Stomach (tissue), 8 donors: ENCODE measurements at regions not wholly inside any gene's neighbourhood (a gene's known extent, or its start where the extent isn't known, plus 50 kb on each side); places are given as distances from the start of the nearest gene placed in this dataset.

Experiments used
- DNase-seq, 2 donors: peaks; one replicate each; pipeline versions ENCODE4 v3.0.0 to v3.0.0-alpha.2; 2013 to 2019
- H3K27ac ChIP-seq, 5 donors: fragments of 200-600 bp in 4 of 5; sonication (generic) in 4 of 5; one replicate each; pipeline ENCODE4 v1.5.1; 2013 to 2019; ENCODE audit warnings: mild to moderate bottlenecking in 1 of 5, moderate library complexity in 1 of 5
- H3K27me3 ChIP-seq, 3 donors: fragments of 200-600 bp; sonication (generic); one replicate each; pipeline ENCODE4 v1.5.1; 2017 to 2019; ENCODE audit warnings: mixed run types in 1 of 3
- H3K36me3 ChIP-seq, 4 donors: fragments of 200-600 bp; sonication (generic); 1 replicate in 3 of 4; 2 replicates in 1 of 4; pipeline ENCODE4 v1.5.1; 2016 to 2019
- H3K4me1 ChIP-seq, 4 donors: fragments of 200-600 bp; sonication (generic); one replicate each; pipeline ENCODE4 v1.5.1; 2016 to 2019
- H3K4me3 ChIP-seq, 4 donors: fragments of 200-600 bp; sonication (generic) in 3 of 4; one replicate each; pipeline ENCODE4 v1.5.1; 2016 to 2019; ENCODE audit warnings: mild to moderate bottlenecking in 1 of 4
- H3K9me3 ChIP-seq, 4 donors: fragments of 200-600 bp; sonication (generic); one replicate each; pipeline ENCODE4 v1.5.1; 2016 to 2019
- EP300 ChIP-seq: sonication (generic); formaldehyde crosslinking; IDR thresholded peaks from one replicate; pipeline ENCODE4 v1.6.1; 2017; ENCODE audit warnings: antibody characterized with exemption
- POLR2A ChIP-seq, 4 donors: fragments of 450-650 bp; IDR thresholded peaks; one replicate each; pipeline ENCODE4 v1.6.1; 2016; ENCODE audit warnings: antibody characterized with exemption in 4 of 4, control low read depth in 2 of 4, mild to moderate bottlenecking in 1 of 4, moderate library complexity in 1 of 4
- POLR2AphosphoS5 ChIP-seq, 3 donors: sonication (generic); formaldehyde crosslinking; IDR thresholded peaks; one replicate each; pipeline ENCODE4 v1.6.1; 2016; ENCODE audit warnings: antibody characterized with exemption in 3 of 3
- WGBS, 5 donors: extraction: QIAGEN DNeasy Blood & Tissue Kit in 3 of 5; methylation state at CpG; one replicate each; pipeline versions ENCODE4 v1.1.5 to v1.1.7; 2013 to 2018; 5-methylcytosine and 5-hydroxymethylcytosine counted together
- intact Hi-C: fragments of 100-400 bp; cut with DNase I; formaldehyde crosslinking; loops from one replicate; pipeline ENCODE4 v1.15.1; 2023; ENCODE audit warnings: low total_unique reads
- TF ChIP-seq, protein P1 (sequence below), 7 experiments: fragments of 450-650 bp in 4 of 7; fragments of 200-600 bp in 3 of 7; sonication (generic) in 3 of 7; IDR thresholded peaks; one replicate each; pipeline ENCODE4 v1.5.1; 2016 to 2019; ENCODE audit warnings: antibody characterized with exemption in 7 of 7, control low read depth in 2 of 7, mild to moderate bottlenecking in 1 of 7
- donor health status: healthy with polysubstance abuse.
- donor health status: Bipolar disorder and iron deficiency.
- donor health status: healthy.

DNA sequence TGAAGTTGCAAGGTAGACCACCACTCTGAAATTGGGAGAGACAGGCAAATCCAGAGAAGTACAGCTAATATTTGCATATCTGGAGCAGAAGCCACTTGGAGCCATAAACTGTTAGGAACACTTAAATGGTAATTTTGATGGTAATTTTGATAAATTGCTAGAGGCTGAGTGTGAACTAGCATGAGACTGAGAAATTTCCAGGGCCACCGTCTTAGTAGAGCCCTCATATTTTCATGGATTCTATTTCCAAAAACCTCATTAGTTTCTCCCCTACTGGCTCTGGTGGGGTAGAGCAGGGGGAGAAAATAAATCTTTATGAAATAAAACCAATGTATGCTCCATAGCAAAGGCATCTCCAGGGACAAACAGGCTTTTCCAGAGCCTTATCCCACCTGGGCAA is 429.4 kb upstream of the DIPK2B start:
- no peaks in the 10 kb centered on the region for H3K36me3 ChIP-seq
- no peak overlapping the region for H3K4me3 ChIP-seq
- H3K9me3 ChIP-seq, result peaks cover 0 to 15% (median 3%) of the 10 kb centered on the region in 4 donors
- no peak for DNase-seq
- 90 to 100% (median 97%) methylated on average over 1 of the region's 1 CpG for WGBS, 5 donors
- H3K27me3 ChIP-seq, result no peaks in the 10 kb centered on the region
- intact Hi-C loops, result no loop called here
- H3K27ac ChIP-seq, result no peak overlapping the region
- no peaks in the 10 kb centered on the region for H3K4me1 ChIP-seq
- TF ChIP-seq, protein P1, sequence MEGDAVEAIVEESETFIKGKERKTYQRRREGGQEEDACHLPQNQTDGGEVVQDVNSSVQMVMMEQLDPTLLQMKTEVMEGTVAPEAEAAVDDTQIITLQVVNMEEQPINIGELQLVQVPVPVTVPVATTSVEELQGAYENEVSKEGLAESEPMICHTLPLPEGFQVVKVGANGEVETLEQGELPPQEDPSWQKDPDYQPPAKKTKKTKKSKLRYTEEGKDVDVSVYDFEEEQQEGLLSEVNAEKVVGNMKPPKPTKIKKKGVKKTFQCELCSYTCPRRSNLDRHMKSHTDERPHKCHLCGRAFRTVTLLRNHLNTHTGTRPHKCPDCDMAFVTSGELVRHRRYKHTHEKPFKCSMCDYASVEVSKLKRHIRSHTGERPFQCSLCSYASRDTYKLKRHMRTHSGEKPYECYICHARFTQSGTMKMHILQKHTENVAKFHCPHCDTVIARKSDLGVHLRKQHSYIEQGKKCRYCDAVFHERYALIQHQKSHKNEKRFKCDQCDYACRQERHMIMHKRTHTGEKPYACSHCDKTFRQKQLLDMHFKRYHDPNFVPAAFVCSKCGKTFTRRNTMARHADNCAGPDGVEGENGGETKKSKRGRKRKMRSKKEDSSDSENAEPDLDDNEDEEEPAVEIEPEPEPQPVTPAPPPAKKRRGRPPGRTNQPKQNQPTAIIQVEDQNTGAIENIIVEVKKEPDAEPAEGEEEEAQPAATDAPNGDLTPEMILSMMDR (IDR thresholded peaks at IDR 0.05), result no peak
- TF ChIP-seq POLR2AphosphoS5 (IDR thresholded peaks at IDR 0.05), result no peak
- no peak for TF ChIP-seq POLR2A (IDR thresholded peaks at IDR 0.05)
- TF ChIP-seq EP300, result no peak

DNA sequence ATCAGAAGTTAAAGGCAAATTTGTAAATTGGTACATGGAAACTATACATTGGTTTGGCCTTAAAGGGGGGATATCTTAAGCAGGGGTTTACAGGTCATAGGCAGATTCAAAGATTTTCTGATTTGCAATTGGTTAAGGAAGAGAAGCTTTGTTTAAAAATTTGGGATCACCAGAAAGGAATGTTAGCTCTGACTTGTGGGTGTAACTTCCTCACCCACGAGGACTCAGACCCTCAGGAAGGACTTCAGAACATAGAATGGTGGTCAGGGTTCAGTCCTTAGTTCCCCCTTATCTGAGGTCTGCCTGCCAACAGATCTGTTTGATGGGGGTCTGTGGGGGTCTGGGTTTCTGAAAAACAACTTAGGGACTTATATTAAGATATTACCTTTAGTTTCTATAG is 427.4 kb upstream of the DIPK2B start:
- H3K4me1 ChIP-seq, result peaks cover 0 to under 1% (median 0%) of the 10 kb centered on the region in 4 donors
- no peaks in the 10 kb centered on the region for H3K36me3 ChIP-seq
- H3K4me3 ChIP-seq, result no peak overlapping the region
- intact Hi-C loops, result no loop called here
- 12 to 36% (median 20%) methylated on average over 1 of the region's 1 CpG for WGBS, 5 donors
- H3K27me3 ChIP-seq, result no peaks in the 10 kb centered on the region
- peaks cover 0 to 15% (median 3%) of the 10 kb centered on the region in 4 donors for H3K9me3 ChIP-seq
- no peak overlapping the region for H3K27ac ChIP-seq
- TF ChIP-seq POLR2A (IDR thresholded peaks at IDR 0.05), result no peak
- TF ChIP-seq, protein P1 (IDR thresholded peaks at IDR 0.05), result no peak
- no peak for TF ChIP-seq EP300
- no peak for TF ChIP-seq POLR2AphosphoS5 (IDR thresholded peaks at IDR 0.05)
- no peak for DNase-seq

DNA sequence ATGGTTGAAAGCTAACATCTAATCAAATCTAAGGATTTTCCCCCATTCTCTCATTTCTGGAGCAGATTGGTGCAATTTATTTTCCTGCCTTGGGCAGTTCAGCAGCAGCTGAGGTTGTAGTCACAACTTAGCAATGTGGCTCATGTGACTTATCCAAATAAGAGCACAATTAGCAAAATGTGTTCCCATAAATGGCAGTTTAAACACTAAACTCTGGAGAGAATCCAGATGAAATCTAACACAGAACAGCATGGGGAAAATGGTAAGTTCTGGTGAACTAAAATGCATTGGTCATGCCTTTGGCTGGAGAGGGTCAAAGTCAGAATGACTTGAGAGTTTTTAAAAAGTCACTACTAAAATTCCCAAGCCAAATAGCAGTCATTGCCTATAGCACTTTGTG is 422.6 kb upstream of the DIPK2B start:
- intact Hi-C loops, result no loop called here
- DNase-seq, result peak in 1 of 2 donors; percentile 36
- Histone ChIP-seq H3K4me1 (peaks cover 0 to 7% (median 0%) of the 10 kb centered on the region in 4 donors), H3K27ac (peak overlapping the region in 4 of 5 donors; percentile 49 to 69 (median 58)), H3K36me3 (no peaks in the 10 kb centered on the region), H3K9me3 (no peaks in the 10 kb centered on the region), H3K4me3 (no peak overlapping the region), H3K27me3 (peaks cover 0 to 5% (median 0%) of the 10 kb centered on the region in 3 donors)
- TF ChIP-seq POLR2A (IDR thresholded peaks at IDR 0.05) (no peak), POLR2AphosphoS5 (IDR thresholded peaks at IDR 0.05) (peak in 1 of 3 donors; percentile 8)

DNA sequence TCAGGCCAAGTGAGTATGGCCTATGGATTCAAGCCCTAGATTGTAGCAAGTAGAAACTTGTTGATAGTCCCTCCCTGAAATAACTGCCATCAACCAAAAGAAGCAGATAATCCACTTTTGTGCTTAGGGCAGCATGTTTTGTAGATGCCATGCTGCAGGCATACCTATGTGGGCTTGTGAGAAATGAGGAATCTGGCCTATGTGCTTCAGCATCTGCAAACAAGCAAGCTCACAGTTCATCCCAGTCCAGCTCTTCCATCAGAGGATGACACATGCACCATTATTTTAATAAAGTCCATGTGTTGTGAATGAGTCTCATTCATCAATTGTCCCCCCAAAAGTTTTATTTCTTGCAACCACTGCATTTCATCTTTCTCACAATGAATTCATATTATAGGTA is 421.9 kb upstream of the DIPK2B start:
- Histone ChIP-seq H3K4me3 (no peak overlapping the region), H3K9me3 (no peaks in the 10 kb centered on the region), H3K36me3 (no peaks in the 10 kb centered on the region), H3K4me1 (peaks cover 0 to 7% (median 0%) of the 10 kb centered on the region in 4 donors), H3K27me3 (peaks cover 0 to 5% (median 0%) of the 10 kb centered on the region in 3 donors), H3K27ac (peak overlapping the region in 3 of 5 donors; percentile 2 to 52 (median 27))
- intact Hi-C loops, result no loop called here
- DNase-seq, result no peak
- no peak for TF ChIP-seq POLR2AphosphoS5 (IDR thresholded peaks at IDR 0.05)
- TF ChIP-seq EP300, result no peak
- TF ChIP-seq, protein P1 (IDR thresholded peaks at IDR 0.05), result no peak
- no peak for TF ChIP-seq POLR2A (IDR thresholded peaks at IDR 0.05)

DNA sequence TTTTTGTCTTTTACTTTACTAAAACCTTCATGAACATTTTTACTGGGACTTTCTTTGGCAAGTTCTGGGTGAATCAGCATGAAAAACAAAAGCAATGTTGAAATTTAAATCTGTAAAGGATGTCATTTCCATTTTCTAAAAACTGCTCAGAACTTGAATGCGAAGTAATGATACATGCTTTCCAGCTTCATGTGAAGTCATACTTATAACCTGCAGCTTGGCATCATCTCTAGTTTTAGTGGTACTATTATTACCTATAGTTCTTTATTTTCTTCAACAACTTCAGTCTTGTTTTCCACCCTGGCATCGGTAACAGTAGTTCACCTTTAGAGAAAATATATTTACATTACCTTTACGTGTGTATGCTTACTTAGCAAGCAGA is 421.4 kb upstream of the DIPK2B start:
- no peaks in the 10 kb centered on the region for H3K9me3 ChIP-seq
- TF ChIP-seq, protein P1 (IDR thresholded peaks at IDR 0.05), result no peak
- TF ChIP-seq POLR2AphosphoS5 (IDR thresholded peaks at IDR 0.05) (no peak), POLR2A (IDR thresholded peaks at IDR 0.05) (no peak), EP300 (no peak)
- no peaks in the 10 kb centered on the region for H3K36me3 ChIP-seq
- peaks cover 0 to 7% (median 0%) of the 10 kb centered on the region in 4 donors for H3K4me1 ChIP-seq
- H3K27me3 ChIP-seq, result peaks cover 0 to 5% (median 0%) of the 10 kb centered on the region in 3 donors
- intact Hi-C loops, result no loop called here
- no peak for DNase-seq
- H3K4me3 ChIP-seq, result no peak overlapping the region
- H3K27ac ChIP-seq, result peak overlapping the region in 3 of 5 donors; percentile 2 to 52 (median 27)
- 41 to 74% (median 54%) methylated on average over 3 of the region's 3 CpGs for WGBS, 5 donors
